GM19467 (cell line): ENCODE measurements at regions not wholly inside any gene's neighbourhood (a gene's known extent, or its start where the extent isn't known, plus 50 kb on each side); places are given as distances from the start of the nearest gene placed in this dataset.

Experiments used
- ATAC-seq: cut with Tn5 transposase; IDR thresholded peaks from one replicate; pipeline ENCODE4 v1.9.1; 2021; ENCODE audit warnings: mild to moderate bottlenecking, moderate library complexity; ENCODE audit not compliant: unreplicated experiment

DNA sequence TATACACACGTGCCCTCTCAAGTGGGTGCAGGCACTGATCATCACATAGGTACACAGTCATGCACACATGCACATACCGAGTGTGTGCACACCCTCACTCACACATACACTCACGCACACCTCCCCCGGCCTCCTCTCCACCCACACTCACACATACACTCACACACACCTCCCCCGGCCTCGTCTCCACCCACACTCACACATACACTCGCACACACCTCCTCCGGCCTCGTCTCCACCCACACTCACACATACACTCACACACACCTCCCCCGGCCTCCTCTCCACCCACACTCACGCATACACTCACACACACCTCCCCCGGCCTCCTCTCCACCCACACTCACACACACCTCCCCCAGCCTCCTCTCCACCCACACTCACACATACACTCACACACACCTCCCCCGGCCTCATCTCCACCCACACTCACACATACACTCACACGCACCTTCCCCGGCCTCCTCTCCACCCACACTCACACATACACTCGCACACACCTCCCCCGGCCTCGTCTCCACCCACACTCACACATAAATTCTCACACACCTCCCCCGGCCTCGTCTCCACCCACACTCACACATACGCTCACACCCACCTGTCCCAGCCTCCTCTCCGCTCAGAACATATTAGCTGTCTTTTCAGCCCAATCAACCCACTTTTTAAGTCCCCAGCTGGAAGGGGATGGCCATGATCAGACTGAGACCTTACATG is 105.2 kb upstream of the VSTM2B start:
- ATAC-seq: no peak

DNA sequence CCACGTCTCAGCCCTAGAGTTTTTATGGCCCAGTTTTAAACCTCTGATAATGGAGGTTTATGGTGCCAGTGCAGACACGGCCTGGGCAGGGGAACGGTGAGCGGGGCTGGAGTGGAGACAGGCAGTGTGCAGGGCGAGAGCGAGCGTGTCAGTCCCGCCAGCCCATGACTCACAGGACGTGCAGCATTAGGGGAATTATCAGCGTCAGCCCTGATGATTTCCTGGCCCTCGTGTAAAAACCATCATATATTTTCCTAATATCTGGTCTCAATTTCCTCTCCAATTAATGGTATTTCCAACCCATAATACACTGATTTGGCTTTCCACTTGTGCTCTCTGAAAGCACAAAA is 104.6 kb upstream of the VSTM2B start:
- no peak for ATAC-seq

- no peak for ATAC-seq
Observed at GRCh38 chr19:29422047-29422446, 103.7 kb upstream of the VSTM2B start.

GRCh38 chr19:29422486-29423085 is 103.2 kb upstream of the VSTM2B start:
- ATAC-seq: no peak

- no peak for ATAC-seq
Observed at GRCh38 chr19:29428071-29428470, 97.7 kb upstream of the VSTM2B start.

GRCh38 chr19:29429021-29429420 is 96.8 kb upstream of the VSTM2B start:
- ATAC-seq: no peak

DNA sequence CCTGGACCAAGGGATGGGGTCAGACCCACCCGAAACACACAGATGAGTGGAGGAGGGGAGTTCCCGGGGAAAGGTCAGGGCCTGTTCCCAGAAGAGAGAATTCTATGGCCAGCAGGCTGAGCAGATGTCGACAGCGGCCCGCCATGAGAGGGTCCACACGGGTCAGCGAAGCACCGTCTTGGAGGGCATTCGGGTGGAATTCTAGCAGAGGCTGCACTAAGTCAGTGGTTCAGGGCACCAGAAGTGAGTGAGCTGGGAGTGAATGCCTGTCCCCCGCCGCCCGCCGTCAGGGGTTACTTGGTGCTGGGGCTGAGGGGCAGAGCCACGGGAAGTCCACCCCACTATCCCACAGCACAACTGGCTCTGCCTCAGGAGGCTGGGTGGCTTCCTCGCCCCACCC is 96.2 kb upstream of the VSTM2B start:
- ATAC-seq: no peak

DNA sequence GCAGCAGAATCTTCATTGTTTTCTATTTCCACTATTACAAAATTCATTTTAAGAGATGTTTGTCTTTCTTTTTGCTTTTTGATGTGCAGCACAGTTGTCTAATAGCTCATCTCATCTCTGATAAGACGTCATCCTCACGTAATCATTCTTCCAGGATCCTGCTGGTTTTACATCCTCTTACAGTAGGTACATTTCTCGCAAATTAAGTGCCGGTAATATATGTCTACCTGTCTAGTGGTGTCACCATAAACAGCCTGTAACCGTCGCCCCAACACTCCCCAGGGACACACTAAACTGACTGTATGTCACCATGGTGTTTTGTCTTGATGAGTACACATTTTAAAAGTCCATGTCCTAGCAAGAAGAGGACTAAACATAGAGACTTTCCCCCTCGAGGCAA is 94.5 kb upstream of the VSTM2B start:
- no peak for ATAC-seq

GRCh38 chr19:29432677-29433076 is 93.1 kb upstream of the VSTM2B start:
- no peak for ATAC-seq

- ATAC-seq: no peak
Observed at GRCh38 chr19:29436591-29437103, 89.1 kb upstream of the VSTM2B start.

DNA sequence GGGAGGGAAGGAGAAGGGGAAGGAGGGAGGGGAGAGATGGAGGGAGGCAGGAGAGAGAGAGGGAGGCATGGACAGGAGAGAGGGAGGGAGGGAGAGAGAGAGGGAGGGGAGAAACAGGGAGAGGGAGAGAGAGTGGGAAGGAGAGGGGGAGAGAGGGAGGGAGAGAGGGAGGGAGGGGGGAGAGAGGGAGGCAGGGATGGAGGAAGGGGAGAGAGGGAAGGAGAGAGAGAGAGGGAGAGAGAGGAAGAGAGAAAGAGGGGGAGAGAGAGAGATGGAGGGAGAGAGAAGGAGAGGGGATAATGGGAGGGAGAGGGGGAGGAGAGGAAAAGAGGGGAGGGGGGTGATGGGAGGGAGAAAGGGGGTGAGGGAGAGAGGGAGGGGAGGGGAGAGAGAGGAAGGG is 86.8 kb upstream of the VSTM2B start:
- no peak for ATAC-seq

GRCh38 chr19:29439688-29440550 is 85.9 kb upstream of the VSTM2B start:
- no peak for ATAC-seq

DNA sequence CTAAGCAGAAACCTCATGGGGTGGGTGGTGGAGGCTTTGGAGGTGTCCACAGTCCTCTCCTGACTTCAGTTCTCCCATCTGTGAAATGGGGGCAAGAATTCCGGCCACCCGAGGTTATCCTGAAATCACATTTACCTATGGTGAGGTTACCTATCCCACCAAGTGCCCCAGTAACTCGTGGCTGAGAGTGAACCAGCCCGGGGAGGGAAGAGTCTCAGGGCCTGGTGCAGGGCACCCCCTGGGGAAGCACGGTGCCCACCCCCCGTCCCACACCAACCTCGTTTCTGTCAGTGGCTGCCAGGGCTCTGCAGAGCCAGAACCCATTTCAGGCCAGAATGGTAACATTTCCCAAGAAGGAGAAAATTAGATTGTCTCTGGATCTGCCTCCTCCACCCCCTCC is 83.7 kb upstream of the VSTM2B start:
- no peak for ATAC-seq

DNA sequence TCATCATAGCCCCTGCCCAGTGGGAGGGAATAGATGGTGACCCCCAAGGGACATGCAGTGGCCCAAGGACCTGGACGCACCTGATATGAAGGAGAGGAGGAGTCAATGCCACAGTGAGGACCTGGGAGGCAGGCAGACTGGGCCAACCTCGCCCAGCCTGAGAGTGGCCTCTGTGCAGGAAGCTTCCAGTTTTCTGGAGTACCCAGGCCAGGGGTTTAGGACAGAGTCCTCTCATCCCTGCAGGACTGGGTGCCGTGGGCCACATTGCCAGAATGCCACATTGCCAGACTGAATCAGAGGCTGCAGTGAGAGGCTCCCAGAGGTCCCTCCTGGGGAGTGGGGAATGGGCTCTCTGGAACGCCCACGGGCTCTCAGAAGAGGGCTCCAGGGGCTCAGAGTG is 82.9 kb upstream of the VSTM2B start:
- no peak for ATAC-seq

GRCh38 chr19:29445246-29445645 is 80.5 kb upstream of the VSTM2B start:
- ATAC-seq: no peak

DNA sequence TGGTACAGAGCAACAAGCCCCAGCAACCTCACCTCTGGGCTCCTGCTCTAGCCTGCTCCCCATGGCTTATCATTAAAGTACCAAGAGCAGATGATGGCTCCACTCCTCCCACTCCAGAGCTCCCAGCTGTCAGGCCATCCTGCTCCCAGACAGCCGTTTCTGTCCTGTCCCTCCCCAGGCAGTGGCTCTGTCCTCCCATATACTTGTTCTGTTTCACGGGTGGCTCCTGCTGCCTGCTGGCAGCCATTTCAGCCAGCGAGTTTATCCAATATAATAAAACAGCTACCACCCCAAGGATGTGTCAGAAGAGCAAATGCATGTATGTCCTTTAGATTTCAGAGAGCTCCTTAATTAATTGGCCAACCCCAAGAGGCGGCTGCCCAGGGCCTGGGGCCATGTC is 79.4 kb upstream of the VSTM2B start:
- no peak for ATAC-seq

- ATAC-seq: no peak
Observed at GRCh38 chr19:29448046-29448445, 77.7 kb upstream of the VSTM2B start.

DNA sequence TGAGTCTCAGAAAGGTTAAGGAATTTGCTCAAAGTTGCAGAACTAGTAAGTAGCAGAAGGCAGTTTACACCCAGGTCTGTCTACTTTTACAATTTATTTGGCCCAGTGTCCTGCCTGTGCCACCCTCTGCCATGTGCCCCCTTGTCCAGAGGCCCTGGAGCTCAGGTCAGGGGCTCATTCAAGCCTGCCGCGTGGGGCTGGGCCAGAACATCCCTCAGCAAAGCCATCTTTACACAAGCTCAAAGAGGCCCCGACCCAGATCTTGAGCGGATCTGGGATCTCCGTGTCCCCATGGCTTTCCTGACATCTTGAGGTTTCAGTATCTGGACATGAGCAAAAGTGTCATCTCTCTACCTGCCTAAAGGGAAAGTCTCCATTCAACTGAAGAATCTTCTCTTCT is 76.4 kb upstream of the VSTM2B start:
- no peak for ATAC-seq

DNA sequence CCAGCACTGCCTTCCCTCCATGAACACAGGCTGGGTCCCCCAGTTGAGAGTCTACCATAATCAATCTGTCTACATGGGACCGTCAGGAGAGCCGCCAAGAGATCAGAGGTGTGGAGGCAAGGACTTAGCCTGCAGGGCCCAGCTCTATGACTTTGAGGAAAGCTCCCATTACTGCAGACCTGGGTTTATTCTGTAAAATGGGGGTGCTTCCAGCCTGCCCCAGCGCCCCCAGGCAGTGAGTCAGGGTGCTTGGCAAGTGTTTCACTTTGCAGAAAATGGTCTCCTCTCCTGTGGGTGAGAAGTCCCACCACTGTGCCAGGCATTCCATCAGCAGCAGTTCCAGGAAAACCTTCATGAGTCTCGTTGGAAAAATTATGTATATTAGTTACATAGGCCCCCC is 75.5 kb upstream of the VSTM2B start:
- no peak for ATAC-seq

DNA sequence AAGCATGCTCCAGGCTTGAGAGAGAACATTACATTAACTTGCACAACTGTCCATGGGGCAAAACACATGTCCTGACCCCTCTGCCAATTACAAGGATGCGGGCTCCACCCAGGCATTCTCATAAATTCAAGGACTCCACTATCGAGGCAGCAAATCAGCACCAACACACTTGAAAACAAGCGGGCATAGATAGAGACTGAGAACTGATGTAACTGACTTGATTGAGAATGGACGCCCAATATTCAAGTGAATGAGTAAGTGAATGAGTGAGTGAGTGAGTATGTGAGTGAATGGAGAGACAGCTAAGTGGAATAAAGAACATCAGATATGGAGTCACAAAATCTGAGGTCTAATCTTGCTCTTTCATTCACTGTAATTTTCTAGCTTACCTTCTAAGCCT is 75.0 kb upstream of the VSTM2B start:
- no peak for ATAC-seq

- ATAC-seq: no peak
Observed at GRCh38 chr19:29454109-29454508, 71.7 kb upstream of the VSTM2B start.

DNA sequence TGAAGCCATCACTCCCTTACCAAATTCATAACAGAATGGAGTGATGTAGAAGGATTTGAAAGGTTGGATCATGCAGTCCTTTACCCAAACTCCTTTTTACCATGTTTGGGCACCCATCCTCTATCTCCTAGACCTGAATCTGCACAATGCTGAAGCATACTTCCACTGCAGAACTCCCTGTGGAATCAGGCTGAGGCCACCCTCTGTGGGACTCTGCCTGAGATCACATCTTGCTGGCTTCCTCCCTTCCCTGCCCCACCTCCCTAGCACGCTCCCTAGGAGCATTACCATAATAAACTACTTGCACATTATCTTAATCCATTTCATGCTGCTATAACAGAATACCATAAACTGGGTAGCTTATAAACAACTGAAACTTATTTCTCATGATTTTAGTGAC is 68.4 kb upstream of the VSTM2B start:
- ATAC-seq: no peak
